ENCODE measurements at regions not wholly inside any gene's neighbourhood (a gene's known extent, or its start where the extent isn't known, plus 50 kb on each side); places are given as distances from the start of the nearest gene placed in this dataset.

DNA sequence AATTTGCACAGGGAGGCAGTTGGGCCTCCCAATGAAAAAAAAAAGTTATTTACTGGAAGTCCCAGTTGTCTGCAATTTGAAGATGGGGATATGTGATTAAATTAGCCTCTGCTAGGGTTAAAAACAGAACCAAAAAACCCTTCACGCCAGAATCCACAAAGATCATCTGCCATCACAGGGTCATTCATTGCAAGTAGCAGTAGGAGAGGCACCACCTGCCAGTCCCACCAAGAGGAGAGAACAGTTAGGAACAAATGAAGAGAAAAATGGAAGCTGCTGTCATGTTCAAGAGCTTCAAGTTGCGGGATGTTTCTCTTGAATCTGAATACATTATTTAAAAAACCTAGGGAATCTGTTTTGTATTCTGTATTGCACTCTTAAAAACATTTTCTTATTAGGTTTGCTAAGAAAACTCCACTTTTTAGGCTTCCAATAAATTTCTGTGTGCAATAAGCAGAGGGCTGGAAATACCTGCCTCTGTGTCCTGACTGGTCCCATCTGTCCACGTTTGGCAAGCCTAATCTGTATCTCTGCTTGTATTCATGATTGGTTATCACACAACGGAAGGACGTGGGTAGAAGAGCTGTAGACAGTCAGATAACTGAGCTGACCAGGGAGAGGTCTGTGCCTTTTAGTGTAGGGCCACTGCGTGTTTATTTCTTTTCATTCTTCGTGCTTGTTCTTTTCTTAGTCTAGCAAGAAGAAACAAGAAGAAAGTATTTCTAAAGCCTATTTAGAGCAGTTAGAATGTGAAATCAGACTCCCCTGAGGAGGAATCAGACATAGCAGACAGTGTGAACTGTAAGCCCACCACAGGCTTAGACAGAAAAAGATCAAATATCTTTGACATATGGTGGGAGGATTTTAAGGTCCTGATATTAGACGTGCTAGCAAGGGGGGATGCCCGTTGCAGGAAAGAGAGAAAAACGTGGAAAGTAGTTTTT lies 630.6 kb upstream of the SEMA6A start:
- intact Hi-C loops (cut with DNase I): no loop called here
- no peak for DNase-seq (ENCODE audit: low spot score)

GRCh38 chr5:117204404-117204803 lies 629.8 kb upstream of the SEMA6A start:
- intact Hi-C loops (cut with DNase I): no loop called here
- DNase-seq (ENCODE audit: low spot score): no peak

GRCh38 chr5:117203584-117203983 lies 629.0 kb upstream of the SEMA6A start:
- no peak for DNase-seq (ENCODE audit: low spot score)
- intact Hi-C loops (cut with DNase I): no loop called here

DNA sequence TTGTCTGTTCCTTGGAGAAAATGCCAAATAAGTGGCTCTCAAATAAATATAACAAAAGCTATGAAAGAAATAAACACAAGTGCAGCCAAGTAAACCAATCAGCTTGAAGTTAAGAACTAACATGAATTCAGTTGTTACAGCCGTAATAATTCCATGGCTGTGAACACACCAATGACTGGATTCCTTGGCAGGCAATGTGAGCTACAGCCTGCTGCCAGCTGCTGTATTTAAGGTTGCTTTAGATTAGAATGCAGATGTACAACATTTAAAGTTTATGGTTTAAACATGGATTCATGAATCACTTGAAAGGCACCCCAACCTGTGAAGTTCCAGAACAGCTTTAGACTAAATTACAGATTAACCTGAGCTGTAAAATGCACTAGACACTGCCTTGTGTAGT lies 626.4 kb upstream of the SEMA6A start:
- DNase-seq (ENCODE audit: low spot score): no peak
- intact Hi-C loops (cut with DNase I): no loop called here

DNA sequence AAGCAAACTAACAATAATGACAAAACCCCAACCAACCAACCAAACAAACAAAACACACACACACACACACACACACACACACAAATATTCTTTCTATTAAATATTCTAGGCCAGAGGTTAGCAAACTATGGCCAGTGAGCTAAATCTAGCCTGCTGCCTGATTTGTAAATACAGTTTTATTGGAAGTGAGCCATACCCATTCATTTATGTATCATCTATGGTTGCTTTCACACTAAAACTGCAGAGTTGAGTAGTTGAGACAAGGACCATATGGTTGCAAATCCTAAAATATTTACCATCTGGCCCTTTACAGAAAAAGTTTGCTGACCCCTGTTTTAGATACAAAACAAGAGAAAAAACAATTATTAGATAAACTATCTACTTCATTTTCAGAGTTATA lies 620.5 kb upstream of the SEMA6A start:
- DNase-seq (ENCODE audit: low spot score): no peak
- intact Hi-C loops (cut with DNase I): no loop called here

- no peak for DNase-seq (ENCODE audit: low spot score)
- intact Hi-C loops (cut with DNase I): no loop called here
These were observed 616.6 kb upstream of the SEMA6A start for GRCh38 chr5:117191251-117191650.

- intact Hi-C loops (cut with DNase I): no loop called here
These were observed 615.2 kb upstream of the SEMA6A start for GRCh38 chr5:117189784-117190183.

GRCh38 chr5:117188211-117188610 lies 613.6 kb upstream of the SEMA6A start:
- intact Hi-C loops (cut with DNase I): no loop called here

More at GRCh38 chr5:117189784-117190183, 615.2 kb upstream of the SEMA6A start:
- no peak for DNase-seq (ENCODE audit: low spot score)

GRCh38 chr5:117186751-117187150 lies 612.1 kb upstream of the SEMA6A start:
- DNase-seq (ENCODE audit: low spot score): no peak
- intact Hi-C loops (cut with DNase I): no loop called here

More at GRCh38 chr5:117188211-117188610, 613.6 kb upstream of the SEMA6A start:
- DNase-seq (ENCODE audit: low spot score): no peak

DNA sequence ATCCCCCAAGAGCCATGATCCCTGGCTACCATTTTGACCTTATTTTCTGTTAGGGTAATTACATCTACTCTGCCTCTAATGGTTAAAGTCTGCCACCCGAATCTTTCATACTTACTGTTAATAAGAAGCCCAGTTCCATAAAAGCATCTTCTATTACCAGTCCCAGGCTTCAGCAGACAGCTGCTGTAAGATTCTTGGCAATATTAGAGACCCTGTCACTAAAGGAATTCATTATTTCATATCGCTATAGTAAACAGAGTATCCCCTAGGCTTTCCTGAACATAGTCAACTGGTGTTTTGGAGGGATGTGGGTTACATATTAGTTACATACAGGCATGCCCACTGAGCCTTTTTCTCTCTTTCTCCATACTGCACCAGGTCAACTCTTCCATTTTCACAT lies 608.7 kb upstream of the SEMA6A start:
- DNase-seq (ENCODE audit: low spot score): no peak
- intact Hi-C loops (cut with DNase I): no loop called here

GRCh38 chr5:117182104-117182503 lies 607.5 kb upstream of the SEMA6A start:
- intact Hi-C loops (cut with DNase I): no loop called here
- DNase-seq (ENCODE audit: low spot score): no peak

DNA sequence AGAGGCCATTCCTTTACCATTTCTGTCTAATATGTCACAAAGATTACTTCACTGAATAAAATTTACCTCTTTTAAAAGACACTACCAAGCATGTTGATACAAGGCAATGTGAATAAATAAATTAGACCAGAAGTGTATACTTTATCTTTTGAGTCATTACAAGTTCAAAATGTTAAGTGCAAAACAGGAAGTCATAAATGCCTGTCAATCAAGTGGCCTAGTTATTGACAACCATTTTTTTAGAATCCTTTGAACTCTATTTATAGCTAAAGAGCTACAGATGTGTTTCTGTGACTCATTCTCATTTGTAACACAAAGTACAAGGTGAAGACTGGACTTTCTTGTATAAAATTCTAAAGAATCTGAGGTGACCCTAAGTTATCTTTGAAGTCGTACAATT lies 602.7 kb upstream of the SEMA6A start:
- intact Hi-C loops (cut with DNase I): no loop called here
- no peak for DNase-seq (ENCODE audit: low spot score)

DNA sequence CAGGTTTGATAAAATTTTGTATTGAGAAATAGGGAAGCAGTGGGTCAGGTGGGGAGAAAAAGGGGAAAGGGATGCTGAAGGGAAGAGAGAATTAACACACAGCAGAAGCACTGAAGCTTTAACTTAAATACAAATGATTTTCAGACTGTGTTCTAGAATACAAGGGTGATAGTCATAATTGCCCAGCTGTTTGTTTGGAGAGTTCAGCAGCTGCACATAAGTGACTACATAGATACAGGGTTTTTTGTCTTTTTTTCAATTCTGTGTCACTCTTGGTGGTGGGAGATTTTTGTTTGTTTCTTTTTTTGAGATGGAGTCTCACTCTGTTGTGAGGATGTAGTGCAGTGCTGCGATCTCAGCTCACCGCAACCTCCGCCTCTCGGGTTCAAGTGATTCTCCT lies 590.4 kb upstream of the SEMA6A start:
- intact Hi-C loops (cut with DNase I): no loop called here

DNA sequence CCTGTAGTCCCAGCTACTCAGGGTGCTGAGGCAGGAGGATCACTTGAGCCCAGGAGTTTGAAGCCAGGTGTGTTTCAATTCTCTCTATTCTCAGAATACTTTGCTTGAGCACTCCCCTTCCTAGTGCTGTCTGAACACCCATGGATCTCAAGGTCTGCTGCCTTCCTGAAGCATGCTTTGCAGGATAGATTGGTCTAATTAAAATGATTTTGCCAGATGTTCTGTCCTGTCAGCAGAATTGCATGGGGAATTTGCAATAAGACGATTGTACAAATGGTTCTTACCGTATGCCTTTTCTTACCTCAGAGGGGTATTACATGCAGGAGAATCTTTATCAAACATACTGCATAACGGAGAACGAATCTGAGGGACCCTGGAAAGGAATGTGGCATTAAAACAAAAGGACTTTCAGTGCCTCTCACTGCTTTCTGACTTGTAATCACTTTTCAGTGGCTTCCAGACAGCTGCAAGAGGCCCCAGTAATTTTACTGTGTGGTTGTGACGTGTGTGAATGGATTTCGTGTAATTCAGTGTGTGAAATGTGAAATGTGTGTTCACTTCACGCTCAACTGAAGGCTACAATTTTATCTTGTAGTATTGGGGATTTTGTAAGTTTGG lies 587.2 kb upstream of the SEMA6A start:
- intact Hi-C loops (cut with DNase I): no loop called here
- DNase-seq (ENCODE audit: low spot score): no peak

More for the DNA sequence above, 590.4 kb upstream of the SEMA6A start:
- no peak for DNase-seq (ENCODE audit: low spot score)

GRCh38 chr5:117160391-117160790 lies 585.8 kb upstream of the SEMA6A start:
- DNase-seq (ENCODE audit: low spot score): no peak
- intact Hi-C loops (cut with DNase I): no loop called here

DNA sequence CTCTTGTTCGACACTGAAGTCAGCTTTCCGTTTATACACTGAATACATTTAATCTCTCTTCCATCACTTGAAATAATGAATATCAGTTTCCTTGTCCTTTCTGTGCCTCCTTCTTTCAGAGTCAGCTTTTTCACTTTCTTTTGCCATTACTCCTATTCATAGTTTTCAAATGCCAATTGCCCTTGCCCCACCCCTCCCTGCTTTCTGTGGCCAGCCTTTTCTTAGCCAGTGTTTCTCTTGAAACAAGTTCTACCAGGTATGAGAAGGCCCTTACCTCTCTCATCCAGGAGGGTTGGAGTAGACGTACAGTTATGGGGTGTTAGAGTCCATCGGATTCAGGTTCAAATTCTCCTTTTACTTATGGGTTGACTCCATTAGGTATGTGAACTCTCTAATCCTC lies 574.7 kb upstream of the SEMA6A start:
- DNase-seq (ENCODE audit: low spot score): no peak
- intact Hi-C loops (cut with DNase I): no loop called here

DNA sequence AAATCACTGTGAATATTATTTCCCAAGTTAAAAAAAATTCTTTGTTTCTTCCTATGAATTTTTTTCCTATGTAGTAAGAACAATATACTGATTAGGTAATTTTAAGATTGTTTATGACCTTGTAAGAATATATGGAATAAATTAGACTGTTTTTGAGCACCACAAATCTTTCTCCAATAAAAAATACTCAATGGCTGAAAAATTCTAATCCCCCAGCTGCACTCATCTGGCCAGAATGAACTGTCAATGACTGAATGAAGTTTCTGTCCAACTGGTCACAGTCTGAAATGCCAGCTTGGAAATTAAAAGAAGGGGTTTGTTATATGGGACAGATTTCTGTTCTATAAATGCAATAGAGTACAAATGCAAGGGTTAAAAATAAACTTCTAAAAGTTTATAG lies 569.5 kb upstream of the SEMA6A start:
- intact Hi-C loops (cut with DNase I): no loop called here
- DNase-seq (ENCODE audit: low spot score): no peak

- DNase-seq (ENCODE audit: low spot score): no peak
- intact Hi-C loops (cut with DNase I): no loop called here
These were observed 568.8 kb upstream of the SEMA6A start for GRCh38 chr5:117143406-117143805.

DNA sequence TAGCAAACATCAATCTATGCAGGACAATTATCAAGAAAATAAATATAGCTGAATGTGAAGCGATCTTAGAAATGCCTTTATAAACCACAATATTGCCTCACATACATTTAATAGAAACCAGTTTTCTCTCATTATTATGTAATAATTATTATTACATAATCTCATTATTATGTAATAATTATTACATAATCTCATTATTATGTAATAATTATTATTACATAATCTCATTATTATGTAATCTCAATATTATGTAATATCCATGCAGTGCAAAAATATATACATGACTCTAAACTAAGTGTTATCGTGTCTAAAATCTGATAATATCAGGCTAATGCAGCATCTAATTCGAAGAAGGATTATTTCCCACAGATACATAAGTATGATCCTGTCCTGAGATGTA lies 563.9 kb upstream of the SEMA6A start:
- intact Hi-C loops (cut with DNase I): no loop called here
- no peak for DNase-seq (ENCODE audit: low spot score)

- DNase-seq (ENCODE audit: low spot score): no peak
- intact Hi-C loops (cut with DNase I): no loop called here
These were observed 561.2 kb upstream of the SEMA6A start for GRCh38 chr5:117135851-117136250.

- no peak for DNase-seq (ENCODE audit: low spot score)
- intact Hi-C loops (cut with DNase I): no loop called here
These were observed 558.6 kb upstream of the SEMA6A start for GRCh38 chr5:117133198-117133597.

Measured in cardiac septum (tissue), 1 donor.